WTC11 (cell line): ENCODE measurements at regions not wholly inside any gene's neighbourhood (a gene's known extent, or its start where the extent isn't known, plus 50 kb on each side); places are given as distances from the start of the nearest gene placed in this dataset.

Experiments used
- ATAC-seq: fragments of 200-7000 bp; cut with Tn5 transposase; 2 replicates; pipeline ENCODE4 v1.10.0; 2021; ENCODE audit warnings: mild to moderate bottlenecking, moderate library complexity
- CTCF ChIA-PET: fragments of 300-600 bp; sonication (Branson Sonifier 250); formaldehyde crosslinking; loops from one replicate; lab custom pipeline; 2021; ENCODE audit warnings: antibody characterized with exemption; lab: Charles Lee
- POLR2A ChIA-PET: fragments of 350-600 bp; sonication (Branson Sonifier 250); formaldehyde crosslinking; loops from one replicate; lab custom pipeline; 2021; ENCODE audit warnings: antibody characterized with exemption; lab: Charles Lee
- DNase-seq: peaks from one replicate; pipeline ENCODE4 v3.0.0; 2021; ENCODE audit warnings: low spot score
- H3K27ac Mint-ChIP-seq: 2 replicates; pipeline ENCODE4 v1.8.0; 2021; ENCODE audit warnings: mixed read lengths
- H3K27me3 Mint-ChIP-seq: 2 replicates; pipeline ENCODE4 v1.8.0; 2021; ENCODE audit warnings: low read depth, mild to moderate bottlenecking, moderate library complexity, mixed read lengths
- H3K36me3 Mint-ChIP-seq: 2 replicates; pipeline ENCODE4 v1.8.0; 2021; ENCODE audit warnings: mixed read lengths
- H3K4me1 Mint-ChIP-seq: 2 replicates; pipeline ENCODE4 v1.8.0; 2022; ENCODE audit warnings: mixed read lengths
- H3K4me3 Mint-ChIP-seq: 2 replicates; pipeline ENCODE4 v1.8.0; 2021; ENCODE audit warnings: mild to moderate bottlenecking, moderate library complexity, mixed read lengths
- H3K9me3 Mint-ChIP-seq: 2 replicates; pipeline ENCODE4 v1.8.0; 2021; ENCODE audit warnings: mixed read lengths
- CTCF ChIP-seq: fragments of 200-600 bp; IDR thresholded peaks from 2 replicates; pipeline ENCODE4 v1.8.0; 2022; ENCODE audit warnings: antibody characterized with exemption
- FOXP1 ChIP-seq: sonication (generic); formaldehyde crosslinking; IDR thresholded peaks from 2 replicates; pipeline ENCODE4 v1.8.0; 2022; ENCODE audit warnings: missing genetic modification reagents, mild to moderate bottlenecking, moderate library complexity, borderline replicate concordance
- IRF2 ChIP-seq: sonication (generic); formaldehyde crosslinking; IDR thresholded peaks from 2 replicates; pipeline ENCODE4 v1.8.0; 2022; ENCODE audit warnings: low read depth, missing genetic modification reagents, borderline replicate concordance
- KAT7 ChIP-seq: sonication (generic); formaldehyde crosslinking; IDR thresholded peaks from 2 replicates; pipeline ENCODE4 v1.8.1; 2023; ENCODE audit warnings: missing genetic modification reagents, mild to moderate bottlenecking, borderline replicate concordance
- NFYB ChIP-seq: sonication (generic); formaldehyde crosslinking; conservative IDR thresholded peaks from 2 replicates; pipeline ENCODE4 v1.8.0; 2022; ENCODE audit warnings: low read depth, missing genetic modification reagents
- NR3C1 ChIP-seq: sonication (generic); formaldehyde crosslinking; conservative IDR thresholded peaks from 2 replicates; pipeline ENCODE4 v1.8.1; 2023; ENCODE audit warnings: low read depth, mild to moderate bottlenecking, missing genetic modification reagents
- SMAD3 ChIP-seq: sonication (generic); formaldehyde crosslinking; IDR thresholded peaks from 2 replicates; pipeline ENCODE4 v1.8.0; 2022; ENCODE audit warnings: missing genetic modification reagents, mild to moderate bottlenecking, borderline replicate concordance
- TEAD4 ChIP-seq: sonication (generic); formaldehyde crosslinking; IDR thresholded peaks from 2 replicates; pipeline ENCODE4 v1.8.0; 2022; ENCODE audit warnings: mild to moderate bottlenecking, missing genetic modification reagents
- ZBTB21 ChIP-seq: sonication (generic); formaldehyde crosslinking; IDR thresholded peaks from 2 replicates; pipeline ENCODE4 v1.8.1; 2023; ENCODE audit warnings: mild to moderate bottlenecking, missing genetic modification reagents, borderline replicate concordance
- ZNF425 ChIP-seq: fragments of 250-450 bp; sonication (Bioruptor Pico); conservative IDR thresholded peaks from 2 replicates; pipeline ENCODE4 v1.9.0; 2021; ENCODE audit warnings: mild to moderate bottlenecking
- TF ChIP-seq, protein P1 (sequence below): sonication (generic); formaldehyde crosslinking; IDR thresholded peaks from 2 replicates; pipeline ENCODE4 v1.8.0; 2023; ENCODE audit warnings: missing genetic modification reagents, mild to moderate bottlenecking, borderline replicate concordance
- TF ChIP-seq, protein P2 (sequence below): sonication (generic); formaldehyde crosslinking; IDR thresholded peaks from 2 replicates; pipeline ENCODE4 v1.8.1; 2022; ENCODE audit warnings: low read depth, missing genetic modification reagents, borderline replicate concordance
- TF ChIP-seq, protein P3 (sequence below): fragments of 250-450 bp; sonication (Bioruptor Pico); IDR thresholded peaks from 2 replicates; pipeline ENCODE4 v1.9.0; 2021; ENCODE audit warnings: mild to moderate bottlenecking, borderline replicate concordance
- TF ChIP-seq, protein P4 (sequence below): sonication (generic); formaldehyde crosslinking; IDR thresholded peaks from 2 replicates; pipeline ENCODE4 v1.8.1; 2022; ENCODE audit warnings: low read depth, mild to moderate bottlenecking, moderate library complexity, missing genetic modification reagents, borderline replicate concordance

GRCh38 chr6:163741342-163741741 is 326.8 kb downstream of the QKI start:
- Mint-ChIP-seq H3K27me3 (no peaks in the 10 kb centered on the region; the same call in 1 of the 2 replicates), H3K4me1 (peaks cover 21% of the 10 kb centered on the region), H3K4me3 (no peak overlapping the region), H3K27ac (no peak overlapping the region)
- DNase-seq (no peak), ATAC-seq (no peak)
- no peak for TF ChIP-seq SMAD3
- no peak for TF ChIP-seq KAT7
- TF ChIP-seq, protein P1, sequence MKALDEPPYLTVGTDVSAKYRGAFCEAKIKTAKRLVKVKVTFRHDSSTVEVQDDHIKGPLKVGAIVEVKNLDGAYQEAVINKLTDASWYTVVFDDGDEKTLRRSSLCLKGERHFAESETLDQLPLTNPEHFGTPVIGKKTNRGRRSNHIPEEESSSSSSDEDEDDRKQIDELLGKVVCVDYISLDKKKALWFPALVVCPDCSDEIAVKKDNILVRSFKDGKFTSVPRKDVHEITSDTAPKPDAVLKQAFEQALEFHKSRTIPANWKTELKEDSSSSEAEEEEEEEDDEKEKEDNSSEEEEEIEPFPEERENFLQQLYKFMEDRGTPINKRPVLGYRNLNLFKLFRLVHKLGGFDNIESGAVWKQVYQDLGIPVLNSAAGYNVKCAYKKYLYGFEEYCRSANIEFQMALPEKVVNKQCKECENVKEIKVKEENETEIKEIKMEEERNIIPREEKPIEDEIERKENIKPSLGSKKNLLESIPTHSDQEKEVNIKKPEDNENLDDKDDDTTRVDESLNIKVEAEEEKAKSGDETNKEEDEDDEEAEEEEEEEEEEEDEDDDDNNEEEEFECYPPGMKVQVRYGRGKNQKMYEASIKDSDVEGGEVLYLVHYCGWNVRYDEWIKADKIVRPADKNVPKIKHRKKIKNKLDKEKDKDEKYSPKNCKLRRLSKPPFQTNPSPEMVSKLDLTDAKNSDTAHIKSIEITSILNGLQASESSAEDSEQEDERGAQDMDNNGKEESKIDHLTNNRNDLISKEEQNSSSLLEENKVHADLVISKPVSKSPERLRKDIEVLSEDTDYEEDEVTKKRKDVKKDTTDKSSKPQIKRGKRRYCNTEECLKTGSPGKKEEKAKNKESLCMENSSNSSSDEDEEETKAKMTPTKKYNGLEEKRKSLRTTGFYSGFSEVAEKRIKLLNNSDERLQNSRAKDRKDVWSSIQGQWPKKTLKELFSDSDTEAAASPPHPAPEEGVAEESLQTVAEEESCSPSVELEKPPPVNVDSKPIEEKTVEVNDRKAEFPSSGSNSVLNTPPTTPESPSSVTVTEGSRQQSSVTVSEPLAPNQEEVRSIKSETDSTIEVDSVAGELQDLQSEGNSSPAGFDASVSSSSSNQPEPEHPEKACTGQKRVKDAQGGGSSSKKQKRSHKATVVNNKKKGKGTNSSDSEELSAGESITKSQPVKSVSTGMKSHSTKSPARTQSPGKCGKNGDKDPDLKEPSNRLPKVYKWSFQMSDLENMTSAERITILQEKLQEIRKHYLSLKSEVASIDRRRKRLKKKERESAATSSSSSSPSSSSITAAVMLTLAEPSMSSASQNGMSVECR (CRISPR knock-in tag): no peak
- TF ChIP-seq ZNF425: no peak
- TF ChIP-seq TEAD4 (CRISPR knock-in tag): no peak
- TF ChIP-seq, protein P2, sequence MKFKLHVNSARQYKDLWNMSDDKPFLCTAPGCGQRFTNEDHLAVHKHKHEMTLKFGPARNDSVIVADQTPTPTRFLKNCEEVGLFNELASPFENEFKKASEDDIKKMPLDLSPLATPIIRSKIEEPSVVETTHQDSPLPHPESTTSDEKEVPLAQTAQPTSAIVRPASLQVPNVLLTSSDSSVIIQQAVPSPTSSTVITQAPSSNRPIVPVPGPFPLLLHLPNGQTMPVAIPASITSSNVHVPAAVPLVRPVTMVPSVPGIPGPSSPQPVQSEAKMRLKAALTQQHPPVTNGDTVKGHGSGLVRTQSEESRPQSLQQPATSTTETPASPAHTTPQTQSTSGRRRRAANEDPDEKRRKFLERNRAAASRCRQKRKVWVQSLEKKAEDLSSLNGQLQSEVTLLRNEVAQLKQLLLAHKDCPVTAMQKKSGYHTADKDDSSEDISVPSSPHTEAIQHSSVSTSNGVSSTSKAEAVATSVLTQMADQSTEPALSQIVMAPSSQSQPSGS (CRISPR knock-in tag): no peak
- TF ChIP-seq IRF2 (CRISPR knock-in tag): no peak
- TF ChIP-seq, protein P3, sequence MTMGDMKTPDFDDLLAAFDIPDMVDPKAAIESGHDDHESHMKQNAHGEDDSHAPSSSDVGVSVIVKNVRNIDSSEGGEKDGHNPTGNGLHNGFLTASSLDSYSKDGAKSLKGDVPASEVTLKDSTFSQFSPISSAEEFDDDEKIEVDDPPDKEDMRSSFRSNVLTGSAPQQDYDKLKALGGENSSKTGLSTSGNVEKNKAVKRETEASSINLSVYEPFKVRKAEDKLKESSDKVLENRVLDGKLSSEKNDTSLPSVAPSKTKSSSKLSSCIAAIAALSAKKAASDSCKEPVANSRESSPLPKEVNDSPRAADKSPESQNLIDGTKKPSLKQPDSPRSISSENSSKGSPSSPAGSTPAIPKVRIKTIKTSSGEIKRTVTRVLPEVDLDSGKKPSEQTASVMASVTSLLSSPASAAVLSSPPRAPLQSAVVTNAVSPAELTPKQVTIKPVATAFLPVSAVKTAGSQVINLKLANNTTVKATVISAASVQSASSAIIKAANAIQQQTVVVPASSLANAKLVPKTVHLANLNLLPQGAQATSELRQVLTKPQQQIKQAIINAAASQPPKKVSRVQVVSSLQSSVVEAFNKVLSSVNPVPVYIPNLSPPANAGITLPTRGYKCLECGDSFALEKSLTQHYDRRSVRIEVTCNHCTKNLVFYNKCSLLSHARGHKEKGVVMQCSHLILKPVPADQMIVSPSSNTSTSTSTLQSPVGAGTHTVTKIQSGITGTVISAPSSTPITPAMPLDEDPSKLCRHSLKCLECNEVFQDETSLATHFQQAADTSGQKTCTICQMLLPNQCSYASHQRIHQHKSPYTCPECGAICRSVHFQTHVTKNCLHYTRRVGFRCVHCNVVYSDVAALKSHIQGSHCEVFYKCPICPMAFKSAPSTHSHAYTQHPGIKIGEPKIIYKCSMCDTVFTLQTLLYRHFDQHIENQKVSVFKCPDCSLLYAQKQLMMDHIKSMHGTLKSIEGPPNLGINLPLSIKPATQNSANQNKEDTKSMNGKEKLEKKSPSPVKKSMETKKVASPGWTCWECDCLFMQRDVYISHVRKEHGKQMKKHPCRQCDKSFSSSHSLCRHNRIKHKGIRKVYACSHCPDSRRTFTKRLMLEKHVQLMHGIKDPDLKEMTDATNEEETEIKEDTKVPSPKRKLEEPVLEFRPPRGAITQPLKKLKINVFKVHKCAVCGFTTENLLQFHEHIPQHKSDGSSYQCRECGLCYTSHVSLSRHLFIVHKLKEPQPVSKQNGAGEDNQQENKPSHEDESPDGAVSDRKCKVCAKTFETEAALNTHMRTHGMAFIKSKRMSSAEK (CRISPR knock-in tag): no peak
- TF ChIP-seq FOXP1 (CRISPR knock-in tag): no peak
- TF ChIP-seq NR3C1 (CRISPR knock-in tag): no peak
- no peak for TF ChIP-seq ZBTB21 (CRISPR knock-in tag)
- TF ChIP-seq, protein P4, sequence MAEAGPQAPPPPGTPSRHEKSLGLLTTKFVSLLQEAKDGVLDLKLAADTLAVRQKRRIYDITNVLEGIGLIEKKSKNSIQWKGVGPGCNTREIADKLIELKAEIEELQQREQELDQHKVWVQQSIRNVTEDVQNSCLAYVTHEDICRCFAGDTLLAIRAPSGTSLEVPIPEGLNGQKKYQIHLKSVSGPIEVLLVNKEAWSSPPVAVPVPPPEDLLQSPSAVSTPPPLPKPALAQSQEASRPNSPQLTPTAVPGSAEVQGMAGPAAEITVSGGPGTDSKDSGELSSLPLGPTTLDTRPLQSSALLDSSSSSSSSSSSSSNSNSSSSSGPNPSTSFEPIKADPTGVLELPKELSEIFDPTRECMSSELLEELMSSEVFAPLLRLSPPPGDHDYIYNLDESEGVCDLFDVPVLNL: no peak
- no peak for TF ChIP-seq NFYB (CRISPR knock-in tag)
- TF ChIP-seq CTCF: no peak
- TF ChIP-seq, all 79 proteins: peak for 0
- POLR2A ChIA-PET: no interaction called here
- CTCF ChIA-PET: no interaction called here
- Mint-ChIP-seq H3K9me3 (peaks cover 8% of the 10 kb centered on the region; the same call in 1 of the 2 replicates), H3K36me3 (no peaks in the 10 kb centered on the region)
